NCI-H187 treated with DMSO at 0.1 percent for 48 hours (cell line): ENCODE measurements at regions not wholly inside any gene's neighbourhood (a gene's known extent, or its start where the extent isn't known, plus 50 kb on each side); places are given as distances from the start of the nearest gene placed in this dataset.
"Not testable (repeated sequence)": the region's sequence is repeated elsewhere in the genome, so short reads cannot be mapped to it uniquely, and the experiment has no call there.

Source experiments
- DNase-seq: peaks from one replicate; lab custom pipeline; 2025; lab: John Stamatoyannopoulos, UW

- DNase-seq, result no peak
Measured at GRCh38 chr5:126014676-126015075, 408.5 kb upstream of the GRAMD2B start.

GRCh38 chr5:126015235-126016181 lies 407.7 kb upstream of the GRAMD2B start:
- DNase-seq, result no peak

GRCh38 chr5:126016256-126016655 lies 407.0 kb upstream of the GRAMD2B start:
- DNase-seq, result no peak

- DNase-seq, result no peak
Measured at GRCh38 chr5:126017096-126017495, 406.1 kb upstream of the GRAMD2B start.

GRCh38 chr5:126020770-126021169 lies 402.4 kb upstream of the GRAMD2B start:
- no peak for DNase-seq

GRCh38 chr5:126023994-126024441 lies 399.2 kb upstream of the GRAMD2B start:
- DNase-seq, result no peak

- no peak for DNase-seq
Measured at GRCh38 chr5:126027149-126027548, 396.1 kb upstream of the GRAMD2B start.

GRCh38 chr5:126027652-126028051 lies 395.6 kb upstream of the GRAMD2B start:
- no peak for DNase-seq

GRCh38 chr5:126028336-126028735 lies 394.9 kb upstream of the GRAMD2B start:
- DNase-seq, result no peak

GRCh38 chr5:126029282-126029681 lies 393.9 kb upstream of the GRAMD2B start:
- not testable (repeated sequence) for DNase-seq

GRCh38 chr5:126030698-126031097 lies 392.5 kb upstream of the GRAMD2B start:
- no peak for DNase-seq

- no peak for DNase-seq
Measured at GRCh38 chr5:126031989-126032716, 391.1 kb upstream of the GRAMD2B start.

- DNase-seq, result no peak
Measured at GRCh38 chr5:126043688-126044087, 379.5 kb upstream of the GRAMD2B start.

GRCh38 chr5:126044111-126044668 lies 379.0 kb upstream of the GRAMD2B start:
- peak; percentile 26 for DNase-seq

GRCh38 chr5:126044931-126045565 lies 378.2 kb upstream of the GRAMD2B start:
- no peak for DNase-seq

GRCh38 chr5:126046318-126046717 lies 376.9 kb upstream of the GRAMD2B start:
- DNase-seq, result no peak

GRCh38 chr5:126046846-126047571 lies 376.2 kb upstream of the GRAMD2B start:
- no peak for DNase-seq

GRCh38 chr5:126052120-126052519 lies 371.1 kb upstream of the GRAMD2B start:
- DNase-seq, result no peak

GRCh38 chr5:126052791-126053190 lies 370.4 kb upstream of the GRAMD2B start:
- DNase-seq, result no peak

GRCh38 chr5:126053630-126054029 lies 369.6 kb upstream of the GRAMD2B start:
- DNase-seq, result no peak

- no peak for DNase-seq
Measured at GRCh38 chr5:126054577-126055347, 368.4 kb upstream of the GRAMD2B start.
